Prostate gland (tissue), 2 donors: ENCODE measurements at regions not wholly inside any gene's neighbourhood (a gene's known extent, or its start where the extent isn't known, plus 50 kb on each side); places are given as distances from the start of the nearest gene placed in this dataset.

Experiments
- CTCF ChIP-seq, 4 experiments: fragments of 200-600 bp in 2 of 4; fragments of 450-650 bp in 2 of 4; sonication (generic) in 2 of 4; IDR thresholded peaks; 1 replicate in 3 of 4; 2 replicates in 1 of 4; pipeline ENCODE4 v1.5.1; 2016 to 2019; ENCODE audit warnings: antibody characterized with exemption in 4 of 4, mild to moderate bottlenecking in 2 of 4, moderate library complexity in 2 of 4
- POLR2AphosphoS5 ChIP-seq: sonication (generic); formaldehyde crosslinking; IDR thresholded peaks from one replicate; pipeline ENCODE4 v1.6.1; 2017; ENCODE audit warnings: antibody characterized with exemption

DNA sequence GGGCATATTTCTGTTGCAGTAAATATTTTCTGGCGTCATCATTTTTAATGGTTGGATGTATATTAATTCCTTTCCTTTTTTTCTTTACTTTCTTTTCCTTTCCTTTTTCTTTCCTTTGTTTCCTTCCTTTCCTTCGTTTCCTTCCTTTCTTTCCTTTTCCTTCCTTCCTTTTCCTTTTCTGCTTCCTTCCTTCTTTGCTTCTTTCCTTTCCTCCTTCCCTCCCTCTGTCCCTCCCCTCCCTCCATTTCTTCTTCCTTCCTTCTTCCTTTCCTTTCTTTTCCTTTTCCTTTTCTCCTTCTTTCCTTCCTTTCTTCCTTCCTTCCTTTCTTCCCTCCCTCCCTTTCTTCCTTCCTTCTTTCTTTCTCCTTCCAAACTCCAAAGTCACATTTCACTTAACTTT is 54.9 kb upstream of the LYSMD4 start:
- TF ChIP-seq CTCF (IDR thresholded peaks at IDR 0.05) (no peak), POLR2AphosphoS5 (no peak)
